ENCODE measurements at regions not wholly inside any gene's neighbourhood (a gene's known extent, or its start where the extent isn't known, plus 50 kb on each side); places are given as distances from the start of the nearest gene placed in this dataset.
A peak's percentile ranks its signal among the peaks of the same experiment; 100 is the strongest.

DNA sequence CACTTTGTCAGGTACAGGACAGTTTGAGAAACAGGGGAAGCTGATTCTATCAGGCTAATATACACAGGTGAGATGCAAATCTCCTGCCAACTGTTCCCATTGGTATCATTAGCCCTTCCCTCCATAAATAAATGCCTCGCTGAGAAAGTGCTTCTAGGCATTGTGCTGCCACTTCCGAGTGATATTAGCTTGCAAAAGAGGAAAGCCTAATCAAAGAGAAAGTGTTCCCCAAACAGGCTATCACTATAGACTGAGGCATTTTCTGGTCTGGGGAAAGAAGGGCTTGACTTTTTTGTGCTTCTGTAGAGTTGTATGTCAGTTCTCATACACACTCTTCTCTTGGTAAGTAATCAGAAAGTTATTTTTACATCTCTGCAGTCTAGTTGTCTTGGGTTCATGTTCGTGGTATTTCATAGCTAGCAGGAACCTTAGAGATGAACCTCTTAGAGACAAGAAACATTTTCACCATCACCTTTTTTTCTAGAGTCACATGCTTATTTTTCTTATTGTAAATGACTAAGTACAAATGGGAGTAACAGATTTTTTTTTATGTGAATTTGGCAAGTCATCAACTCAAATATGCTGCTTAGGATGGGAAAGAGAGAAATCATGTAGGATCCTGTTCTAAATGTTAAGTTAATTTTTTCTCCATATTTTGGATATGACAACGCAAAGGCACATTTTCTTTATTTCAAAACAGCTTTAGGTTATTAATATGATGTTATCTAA lies 1009.8 kb downstream of the ADGRL3 start:
- no peak for DNase-seq

GRCh38 chr4:62208921-62209320 lies 1008.8 kb downstream of the ADGRL3 start:
- no peak for DNase-seq

DNA sequence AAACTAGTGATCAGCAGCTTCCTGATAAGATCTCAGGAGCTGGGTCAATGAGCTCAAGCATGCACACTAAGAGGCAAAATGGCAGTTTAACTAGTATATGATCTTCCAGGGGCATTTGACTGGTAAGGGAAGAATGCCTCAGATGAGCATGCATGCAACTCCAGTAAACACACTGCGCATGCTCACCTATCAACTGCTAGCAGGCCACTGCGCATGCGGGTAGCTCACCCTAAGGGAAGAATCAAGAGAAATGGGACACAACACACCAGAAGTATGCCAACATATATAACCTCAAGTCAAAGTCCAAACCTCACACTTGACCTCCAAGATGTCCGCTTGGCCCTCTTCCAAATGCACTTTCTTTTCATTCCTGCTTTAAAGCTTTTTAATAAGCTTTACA lies 1004.0 kb downstream of the ADGRL3 start:
- no peak for DNase-seq

GRCh38 chr4:62199291-62199810 lies 999.2 kb downstream of the ADGRL3 start:
- DNase-seq = no peak

DNA sequence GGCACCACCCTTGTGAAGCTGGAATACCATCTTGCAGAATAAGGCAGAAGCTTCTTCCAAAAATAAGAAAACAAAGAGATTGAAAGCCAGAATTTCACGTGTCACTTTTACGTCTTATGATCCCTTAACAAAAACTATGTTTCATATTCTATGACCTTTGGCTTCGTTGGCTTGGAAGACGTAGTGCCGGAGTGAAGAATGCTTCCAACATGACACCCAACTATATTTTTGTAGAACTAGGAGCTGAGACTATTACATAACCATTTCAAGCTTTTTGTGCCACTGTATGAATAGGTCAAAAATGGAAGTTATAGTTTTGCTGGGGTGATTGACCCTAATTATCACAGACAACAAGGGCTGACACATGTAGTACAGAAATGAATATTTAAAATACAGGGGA lies 996.2 kb downstream of the ADGRL3 start:
- no peak for DNase-seq

GRCh38 chr4:62194342-62194741 lies 994.2 kb downstream of the ADGRL3 start:
- DNase-seq = no peak

GRCh38 chr4:62193761-62194160 lies 993.6 kb downstream of the ADGRL3 start:
- DNase-seq = no peak

DNA sequence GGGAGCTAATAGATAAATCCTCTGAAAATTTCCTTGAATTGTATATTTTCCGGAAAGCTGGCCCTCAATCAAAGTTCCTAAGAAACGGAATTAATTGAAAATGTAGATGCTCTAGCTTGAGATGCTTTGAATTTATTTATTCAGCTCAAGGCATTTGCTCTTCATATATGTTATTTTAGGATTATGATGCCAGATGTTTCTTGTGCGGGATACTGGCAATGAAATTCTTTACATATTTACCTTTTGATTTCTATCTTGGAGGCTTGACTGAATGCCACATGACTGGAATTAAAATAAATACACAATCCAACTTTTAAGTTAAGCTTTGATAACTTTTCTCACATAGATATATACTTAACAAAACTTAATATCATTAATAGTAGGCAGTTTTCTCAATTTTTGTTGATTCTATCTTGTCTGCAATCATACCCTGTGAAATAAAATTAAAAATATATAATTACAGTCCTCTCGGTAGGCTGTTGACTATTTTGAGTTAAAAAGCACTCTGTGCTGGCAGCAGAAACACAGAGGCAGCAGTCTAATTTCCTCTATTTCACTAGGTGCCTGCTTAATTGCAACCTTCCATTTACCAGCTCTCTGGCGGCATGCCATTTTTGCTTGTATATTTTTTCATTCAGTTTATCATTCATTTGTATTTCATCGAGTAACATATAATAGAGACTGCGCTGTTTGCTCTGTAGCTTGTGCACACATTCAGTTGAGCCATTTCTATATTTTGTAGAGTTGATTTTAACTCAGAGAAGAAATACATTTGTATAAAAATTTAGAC lies 991.5 kb downstream of the ADGRL3 start:
- DNase-seq = no peak

DNA sequence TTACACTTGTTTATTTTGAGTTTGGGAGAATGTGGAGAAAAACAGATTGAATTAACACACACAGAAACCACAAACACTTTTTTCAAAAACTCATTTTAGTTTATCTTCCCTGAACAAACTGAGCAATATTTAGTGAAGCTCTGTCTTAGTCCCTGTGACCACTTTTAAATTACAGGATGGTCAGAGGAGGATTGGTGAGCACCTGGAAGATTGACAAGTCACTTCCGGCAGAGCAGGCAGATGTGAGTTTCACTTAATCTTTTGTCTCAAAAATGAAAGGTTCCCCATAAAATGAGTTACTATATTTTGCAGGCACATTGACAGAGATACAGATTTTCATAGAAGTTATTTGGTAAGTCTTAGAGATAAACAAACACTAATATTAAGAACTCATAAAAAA lies 970.1 kb downstream of the ADGRL3 start:
- DNase-seq = no peak

DNA sequence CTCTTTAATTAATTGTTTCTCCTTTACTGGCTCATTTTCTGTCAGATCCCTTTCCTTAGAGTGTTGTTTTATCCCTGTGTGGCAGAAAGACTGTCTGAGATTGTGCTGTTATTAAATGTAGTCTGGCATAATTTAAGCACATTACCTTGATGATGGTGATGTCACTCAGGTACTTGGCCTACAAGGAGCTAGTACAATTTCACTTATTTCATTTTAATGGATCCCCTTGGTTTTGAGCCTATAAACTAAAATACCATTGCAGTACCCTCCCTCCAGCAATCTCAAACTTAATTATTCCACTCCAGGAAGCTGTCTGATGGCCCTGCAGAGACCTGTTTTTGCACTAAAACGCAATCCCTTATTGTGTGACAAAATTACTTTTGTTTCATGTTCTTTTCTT lies 968.6 kb downstream of the ADGRL3 start:
- DNase-seq = no peak

DNA sequence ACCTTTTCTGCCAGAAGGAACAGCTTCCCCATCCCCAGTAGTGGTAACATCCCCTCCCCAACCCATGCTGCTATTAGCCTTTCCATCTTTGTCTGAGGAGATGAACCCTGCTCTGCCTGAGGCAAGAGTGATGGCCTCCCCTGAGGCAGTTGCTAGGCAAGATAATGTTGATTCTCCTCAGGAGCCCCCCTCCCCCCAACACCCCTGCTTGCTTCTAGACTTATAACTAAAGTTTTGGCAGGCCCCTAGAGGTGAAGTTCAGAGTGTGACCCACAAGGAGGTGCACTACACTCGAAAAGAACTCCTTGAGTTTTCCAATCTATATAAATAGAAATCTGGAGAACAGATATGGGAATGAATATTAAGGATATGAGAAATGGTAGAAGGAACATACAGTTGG lies 962.5 kb downstream of the ADGRL3 start:
- DNase-seq = no peak

GRCh38 chr4:62161446-62161845 lies 961.3 kb downstream of the ADGRL3 start:
- no peak for DNase-seq

DNA sequence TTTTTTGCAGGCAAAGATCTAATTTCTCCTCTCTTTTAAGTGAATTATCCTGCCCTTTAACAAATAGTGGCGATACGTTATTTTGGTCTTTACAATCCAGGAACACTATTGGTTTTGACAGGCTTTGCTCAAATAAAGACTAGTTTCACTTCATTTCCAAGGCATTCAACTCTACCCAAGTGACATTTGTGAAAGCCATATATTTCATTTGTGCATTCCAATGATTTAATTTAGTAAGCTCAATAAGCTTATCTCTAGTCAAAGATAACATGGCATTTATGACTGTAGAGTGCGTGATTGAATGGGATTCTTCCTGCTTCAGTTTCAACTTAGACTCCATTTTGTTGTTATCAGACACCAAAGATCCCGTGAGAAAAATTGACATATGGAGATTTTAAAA lies 959.8 kb downstream of the ADGRL3 start:
- no peak for DNase-seq

DNA sequence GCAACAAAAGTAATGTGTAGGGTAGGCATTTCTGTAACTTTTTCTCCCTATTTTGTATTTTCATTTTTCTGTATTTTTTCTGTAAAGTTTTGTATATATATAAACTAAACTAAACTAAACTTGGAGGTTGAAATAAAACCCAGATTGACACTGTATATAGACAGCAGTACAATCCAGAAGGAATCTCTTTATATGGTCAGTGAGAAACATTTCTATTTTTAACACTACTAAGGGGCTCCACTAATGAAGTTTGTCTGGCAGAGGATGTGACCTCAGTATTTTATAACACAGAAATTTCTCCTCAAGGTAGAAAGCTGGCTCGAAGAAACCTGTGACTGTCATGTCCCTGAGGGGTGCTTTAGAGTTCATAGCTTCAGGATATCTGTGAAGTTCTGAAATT lies 959.2 kb downstream of the ADGRL3 start:
- no peak for DNase-seq

DNA sequence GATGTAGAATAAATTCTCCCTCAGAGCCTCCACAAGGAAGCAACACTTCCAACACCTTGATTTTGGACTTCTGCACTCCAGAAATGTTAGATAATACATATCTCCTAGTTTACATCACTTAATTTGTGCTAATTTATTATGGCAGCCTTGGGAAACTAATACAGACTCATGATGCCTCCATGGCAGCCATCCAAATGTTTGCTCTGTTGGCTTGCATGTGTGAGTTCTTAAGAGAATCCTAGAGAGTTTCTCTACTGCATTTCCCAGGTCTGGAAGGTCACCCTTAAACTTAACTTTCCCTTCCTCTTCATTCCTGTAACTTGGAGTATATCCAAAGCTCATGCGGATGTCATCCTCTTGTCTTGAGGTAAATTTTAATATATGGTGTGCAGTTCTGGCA lies 956.1 kb downstream of the ADGRL3 start:
- peak; percentile 8 for DNase-seq

- no peak for DNase-seq
These were observed 945.1 kb downstream of the ADGRL3 start for GRCh38 chr4:62145276-62145675.

GRCh38 chr4:62144431-62144830 lies 944.3 kb downstream of the ADGRL3 start:
- DNase-seq = no peak

DNA sequence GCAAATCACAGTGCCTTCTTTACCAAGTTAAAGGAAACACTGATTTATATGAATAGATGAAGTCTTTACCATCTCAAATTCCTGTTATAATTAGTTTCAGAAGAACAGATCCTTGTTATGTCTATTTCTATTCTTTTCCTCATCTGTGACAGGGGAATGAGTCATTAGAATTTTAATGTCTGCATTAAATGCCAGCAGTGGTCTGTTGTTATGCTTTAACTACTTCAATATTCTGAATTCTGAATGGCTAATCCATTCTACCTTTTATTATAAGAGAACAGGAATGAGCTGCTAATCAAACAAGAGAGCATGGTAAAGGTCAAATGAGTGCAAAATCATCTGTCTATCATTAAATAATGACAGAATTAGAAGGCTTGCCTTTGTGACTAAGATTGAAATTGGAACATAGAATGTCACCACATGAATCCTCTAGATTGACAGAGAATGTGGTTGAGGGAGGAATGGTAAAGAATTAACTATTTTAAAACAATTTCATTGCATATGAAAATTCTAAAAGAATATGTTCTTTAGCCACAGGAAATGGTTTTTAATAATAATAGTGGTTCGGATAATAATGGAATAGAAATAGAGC lies 935.5 kb downstream of the ADGRL3 start:
- DNase-seq = no peak

DNA sequence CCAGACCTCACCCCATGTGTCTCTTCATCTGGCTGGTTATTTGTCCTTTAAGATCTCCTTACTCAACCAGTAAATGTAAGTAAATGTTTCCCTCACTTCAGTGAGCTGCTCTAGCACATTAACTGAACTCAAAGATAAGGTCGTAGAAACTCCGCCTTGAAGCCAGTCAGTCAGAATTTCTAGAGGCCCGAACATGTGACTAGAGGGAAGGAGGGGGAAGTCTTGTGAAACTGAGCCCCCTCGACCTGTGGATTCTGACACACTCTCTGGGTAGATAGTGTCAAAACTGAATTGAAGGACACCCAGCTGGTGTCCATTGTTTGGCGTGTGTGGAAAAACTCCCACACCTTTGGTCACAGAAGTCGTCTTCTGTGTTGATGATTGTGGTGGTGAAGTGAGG lies 933.9 kb downstream of the ADGRL3 start:
- no peak for DNase-seq

DNA sequence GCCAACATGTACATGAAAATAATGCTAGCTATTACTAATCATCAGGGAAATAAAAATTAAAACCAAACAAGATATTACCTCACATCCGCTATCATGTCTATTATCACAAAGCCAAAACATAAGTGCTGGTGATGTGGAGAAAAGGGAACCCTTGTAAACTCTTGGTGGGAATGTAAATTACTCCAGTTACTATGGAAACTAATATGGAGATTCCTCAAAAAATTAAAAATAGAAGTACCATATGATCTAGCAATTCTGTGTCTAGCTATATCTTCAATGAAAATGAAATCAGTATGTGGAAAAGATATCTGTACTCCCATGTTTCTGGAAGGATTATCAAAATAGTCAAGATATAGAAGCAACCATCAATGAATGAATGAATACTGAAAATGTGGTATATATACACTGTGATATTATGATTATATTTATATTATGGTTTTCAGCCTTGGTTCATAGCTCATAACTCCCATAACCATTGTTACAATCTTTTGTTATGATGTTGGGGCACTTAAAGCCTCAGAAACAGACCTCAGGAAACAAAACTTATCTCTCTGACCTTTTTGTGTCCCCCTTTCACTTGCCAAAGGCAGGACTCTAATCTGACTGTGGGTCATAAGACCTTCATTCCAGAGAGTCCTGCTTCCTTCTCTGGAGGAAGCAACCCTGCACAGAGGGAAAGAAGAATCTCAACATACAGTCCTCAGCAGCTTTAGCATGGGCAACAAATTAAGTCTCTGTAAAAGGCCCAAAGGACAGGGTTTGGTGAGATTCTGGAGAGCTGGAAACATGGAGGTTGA lies 933.2 kb downstream of the ADGRL3 start:
- no peak for DNase-seq

- no peak for DNase-seq
These were observed 930.9 kb downstream of the ADGRL3 start for GRCh38 chr4:62131049-62131448.

DNA sequence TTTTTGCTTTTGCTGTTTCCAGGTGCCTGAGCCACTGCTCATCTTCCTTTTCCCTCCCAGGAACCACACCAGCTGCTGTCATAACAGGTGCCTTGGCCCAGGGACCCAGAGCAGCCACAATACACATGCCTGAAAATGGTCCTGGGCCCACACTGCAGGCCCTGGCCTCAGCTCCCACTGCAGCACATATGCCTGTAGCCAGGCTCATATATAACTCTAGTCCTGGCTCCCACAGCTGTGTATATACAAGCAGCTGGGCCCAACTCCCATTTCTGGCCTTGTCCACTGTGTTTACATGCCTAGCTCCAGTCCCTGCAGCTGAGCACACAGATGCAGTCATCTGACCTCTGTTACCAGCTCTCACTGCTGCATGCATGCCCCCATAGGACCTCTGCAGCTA lies 930.5 kb downstream of the ADGRL3 start:
- no peak for DNase-seq

- no peak for DNase-seq
These were observed 930.1 kb downstream of the ADGRL3 start for GRCh38 chr4:62130230-62130629.
